ENCODE measurements at regions not wholly inside any gene's neighbourhood (a gene's known extent, or its start where the extent isn't known, plus 50 kb on each side); places are given as distances from the start of the nearest gene placed in this dataset.
A peak's percentile ranks its signal among the peaks of the same experiment; 100 is the strongest.

GRCh38 chr11:81888391-81888790 is 845.3 kb downstream of the FAM181B start:
- TF ChIP-seq GABPA (IDR thresholded peaks at IDR 0.05; ENCODE audit: low read depth): peak; percentile 13; the same call in 1 of the 2 replicates
- TF ChIP-seq CTCF (IDR thresholded peaks at IDR 0.05; ENCODE audit: insufficient read depth, low read length): no peak
- TF ChIP-seq REST (IDR thresholded peaks at IDR 0.05; ENCODE audit: insufficient replicate concordance, low read depth): no peak

Data from HL-60 (cell line).